ENCODE measurements at regions not wholly inside any gene's neighbourhood (a gene's known extent, or its start where the extent isn't known, plus 50 kb on each side); places are given as distances from the start of the nearest gene placed in this dataset.

DNA sequence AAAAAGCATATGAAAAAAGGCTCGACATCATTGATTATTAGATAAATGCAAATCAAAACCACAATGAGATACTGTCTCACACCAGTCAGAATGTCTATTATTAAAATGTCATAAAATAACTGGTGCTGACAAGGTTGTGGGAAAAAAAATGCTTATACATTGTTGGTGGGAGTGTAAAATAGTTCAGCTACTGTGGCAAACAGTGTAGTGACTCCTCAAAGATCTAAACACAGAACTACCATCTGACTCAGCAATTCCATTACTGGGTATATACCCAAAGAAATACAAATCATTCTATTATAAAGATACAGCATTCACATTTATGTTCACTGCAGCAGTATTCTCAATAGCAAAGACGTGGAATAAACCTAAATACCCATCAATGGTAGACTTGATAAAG, 412.1 kb downstream of the CENPC start:
- no peaks in the 10 kb centered on the region for H3K9me3 ChIP-seq (ENCODE audit: low read depth, low read length, poor library complexity, severe bottlenecking)
- BruUV-seq (replicated peaks): no TSS peak
- no peak overlapping the region for H3K27ac ChIP-seq (ENCODE audit: low read depth, low read length, poor library complexity, severe bottlenecking)
- ChIA-PET POLR2A (ENCODE audit: low non-redundant PET) (no interaction called here), CTCF (no interaction called here)
- no peak overlapping the region for H3K4me3 ChIP-seq (ENCODE audit: low read depth, low read length, poor library complexity, severe bottlenecking)
- intact Hi-C loops (cut with micrococcal nuclease; ENCODE audit: unreplicated experiment): no loop called here
- no peaks in the 10 kb centered on the region for H3K36me3 ChIP-seq (ENCODE audit: insufficient read depth, low read length, poor library complexity, severe bottlenecking)
- H3K4me1 ChIP-seq (ENCODE audit: insufficient read depth, low read length, poor library complexity, severe bottlenecking): no peaks in the 10 kb centered on the region
- no peaks in the 10 kb centered on the region for H3K27me3 ChIP-seq (replicated peaks; ENCODE audit: insufficient read depth, low read depth, low read length, poor library complexity)
- DNase-seq (ENCODE audit: low spot score): no peak
- TF ChIP-seq EZH2 (IDR thresholded peaks at IDR 0.05; ENCODE audit: borderline replicate concordance, low read depth, low read length, poor library complexity, severe bottlenecking): no peak
- TF ChIP-seq, protein P1, sequence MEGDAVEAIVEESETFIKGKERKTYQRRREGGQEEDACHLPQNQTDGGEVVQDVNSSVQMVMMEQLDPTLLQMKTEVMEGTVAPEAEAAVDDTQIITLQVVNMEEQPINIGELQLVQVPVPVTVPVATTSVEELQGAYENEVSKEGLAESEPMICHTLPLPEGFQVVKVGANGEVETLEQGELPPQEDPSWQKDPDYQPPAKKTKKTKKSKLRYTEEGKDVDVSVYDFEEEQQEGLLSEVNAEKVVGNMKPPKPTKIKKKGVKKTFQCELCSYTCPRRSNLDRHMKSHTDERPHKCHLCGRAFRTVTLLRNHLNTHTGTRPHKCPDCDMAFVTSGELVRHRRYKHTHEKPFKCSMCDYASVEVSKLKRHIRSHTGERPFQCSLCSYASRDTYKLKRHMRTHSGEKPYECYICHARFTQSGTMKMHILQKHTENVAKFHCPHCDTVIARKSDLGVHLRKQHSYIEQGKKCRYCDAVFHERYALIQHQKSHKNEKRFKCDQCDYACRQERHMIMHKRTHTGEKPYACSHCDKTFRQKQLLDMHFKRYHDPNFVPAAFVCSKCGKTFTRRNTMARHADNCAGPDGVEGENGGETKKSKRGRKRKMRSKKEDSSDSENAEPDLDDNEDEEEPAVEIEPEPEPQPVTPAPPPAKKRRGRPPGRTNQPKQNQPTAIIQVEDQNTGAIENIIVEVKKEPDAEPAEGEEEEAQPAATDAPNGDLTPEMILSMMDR (conservative IDR thresholded peaks at IDR 0.05; ENCODE audit: low read depth, low read length): no peak

DNA sequence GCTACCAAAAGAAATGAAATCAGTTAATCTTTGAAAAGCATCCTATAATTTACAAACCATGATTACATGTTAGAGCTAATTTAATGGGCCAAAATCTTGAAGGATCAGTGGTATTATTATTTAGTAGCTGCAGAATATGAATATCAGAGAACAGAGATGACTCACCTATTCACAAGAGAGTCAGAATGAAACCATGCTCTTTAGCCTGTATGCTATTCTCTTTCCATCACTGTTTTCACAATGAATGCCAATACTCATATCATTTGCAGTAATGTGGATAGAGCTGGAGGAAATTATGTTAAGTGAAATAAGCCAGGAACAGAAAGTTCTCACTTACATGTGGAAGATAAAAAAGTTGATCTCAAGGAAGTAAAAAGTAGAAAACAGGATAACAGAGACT, 414.1 kb downstream of the CENPC start:
- ChIA-PET POLR2A (ENCODE audit: low non-redundant PET) (no interaction called here), CTCF (no interaction called here)
- no peak overlapping the region for H3K4me3 ChIP-seq (ENCODE audit: low read depth, low read length, poor library complexity, severe bottlenecking)
- no peaks in the 10 kb centered on the region for H3K27me3 ChIP-seq (replicated peaks; ENCODE audit: insufficient read depth, low read depth, low read length, poor library complexity)
- H3K4me1 ChIP-seq (ENCODE audit: insufficient read depth, low read length, poor library complexity, severe bottlenecking): no peaks in the 10 kb centered on the region
- no peaks in the 10 kb centered on the region for H3K9me3 ChIP-seq (ENCODE audit: low read depth, low read length, poor library complexity, severe bottlenecking)
- no peaks in the 10 kb centered on the region for H3K36me3 ChIP-seq (ENCODE audit: insufficient read depth, low read length, poor library complexity, severe bottlenecking)
- no TSS peak for BruUV-seq (replicated peaks)
- H3K27ac ChIP-seq (ENCODE audit: low read depth, low read length, poor library complexity, severe bottlenecking): no peak overlapping the region
- no peak for TF ChIP-seq EZH2 (IDR thresholded peaks at IDR 0.05; ENCODE audit: borderline replicate concordance, low read depth, low read length, poor library complexity, severe bottlenecking)
- TF ChIP-seq, protein P1 (conservative IDR thresholded peaks at IDR 0.05; ENCODE audit: low read depth, low read length): no peak
- intact Hi-C loops (cut with micrococcal nuclease; ENCODE audit: unreplicated experiment): no loop called here
- no peak for DNase-seq (ENCODE audit: low spot score)

DNA sequence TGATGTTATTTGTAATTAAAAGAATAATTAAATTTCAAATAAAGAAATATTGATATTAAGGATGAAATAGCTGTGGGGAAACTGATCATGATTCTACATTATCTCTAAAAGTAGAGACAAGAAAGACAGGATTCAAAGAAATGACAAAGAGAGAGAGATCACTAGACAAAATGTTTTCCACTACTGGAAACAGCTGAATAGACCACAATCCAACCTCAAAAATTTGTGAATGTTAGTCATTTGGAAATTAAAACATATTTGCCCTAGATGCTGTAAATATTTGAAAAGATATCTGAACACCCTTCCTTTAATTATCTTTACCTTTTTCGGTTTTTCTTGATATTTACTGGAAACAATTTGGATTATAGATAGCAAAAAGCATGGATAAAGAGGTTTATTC, 414.9 kb downstream of the CENPC start:
- H3K36me3 ChIP-seq (ENCODE audit: insufficient read depth, low read length, poor library complexity, severe bottlenecking): no peaks in the 10 kb centered on the region
- POLR2A ChIA-PET (ENCODE audit: low non-redundant PET): no interaction called here
- H3K9me3 ChIP-seq (ENCODE audit: low read depth, low read length, poor library complexity, severe bottlenecking): no peaks in the 10 kb centered on the region
- no TSS peak for BruUV-seq (replicated peaks)
- intact Hi-C loops (cut with micrococcal nuclease; ENCODE audit: unreplicated experiment): no loop called here
- no peak for DNase-seq (ENCODE audit: low spot score)
- no peak for TF ChIP-seq EZH2 (IDR thresholded peaks at IDR 0.05; ENCODE audit: borderline replicate concordance, low read depth, low read length, poor library complexity, severe bottlenecking)
- TF ChIP-seq, protein P1 (conservative IDR thresholded peaks at IDR 0.05; ENCODE audit: low read depth, low read length): no peak
- H3K4me3 ChIP-seq (ENCODE audit: low read depth, low read length, poor library complexity, severe bottlenecking): no peak overlapping the region
- no peaks in the 10 kb centered on the region for H3K27me3 ChIP-seq (replicated peaks; ENCODE audit: insufficient read depth, low read depth, low read length, poor library complexity)
- no peaks in the 10 kb centered on the region for H3K4me1 ChIP-seq (ENCODE audit: insufficient read depth, low read length, poor library complexity, severe bottlenecking)
- CTCF ChIA-PET: no interaction called here
- H3K27ac ChIP-seq (ENCODE audit: low read depth, low read length, poor library complexity, severe bottlenecking): no peak overlapping the region
